Stomach smooth muscle (tissue), 2 donors: ENCODE measurements at regions not wholly inside any gene's neighbourhood (a gene's known extent, or its start where the extent isn't known, plus 50 kb on each side); places are given as distances from the start of the nearest gene placed in this dataset.
"Not testable (repeated sequence)": the region's sequence is repeated elsewhere in the genome, so short reads cannot be mapped to it uniquely, and the experiment has no call there.

Experiments
- H3K27ac ChIP-seq: one replicate; pipeline ENCODE4 v1.7.0; 2013; ENCODE audit warnings: mild to moderate bottlenecking, low read length, inconsistent platforms
- H3K27me3 ChIP-seq, 2 donors: one replicate each; pipeline ENCODE4 v1.7.0; 2013; ENCODE audit warnings: low read length in 2 of 2; ENCODE audit not compliant: insufficient read depth in 2 of 2, control insufficient read depth in 1 of 2
- H3K36me3 ChIP-seq, 2 donors: one replicate each; pipeline ENCODE4 v1.7.0; 2013; ENCODE audit warnings: low read length in 2 of 2; ENCODE audit not compliant: control insufficient read depth in 2 of 2, insufficient read depth in 2 of 2
- H3K4me1 ChIP-seq: one replicate; pipeline ENCODE4 v1.7.0; 2013; ENCODE audit warnings: low read length; ENCODE audit not compliant: control insufficient read depth, insufficient read depth
- H3K4me3 ChIP-seq, 2 donors: one replicate each; pipeline ENCODE4 v1.7.0; 2013; ENCODE audit warnings: low read length in 2 of 2
- H3K9ac ChIP-seq, 2 donors: one replicate each; pipeline ENCODE4 v1.7.0; 2013; ENCODE audit warnings: low read length in 2 of 2, mild to moderate bottlenecking in 1 of 2
- H3K9me3 ChIP-seq, 2 donors: one replicate each; pipeline ENCODE4 v1.7.0; 2013; ENCODE audit warnings: low read length in 2 of 2; ENCODE audit not compliant: control insufficient read depth in 2 of 2
- donor health status: healthy.
- donor health status: Pancreatic carcinoma.

GRCh38 chr6:105726902-105727655, 324.2 kb upstream of the PREP start:
- Histone ChIP-seq H3K27ac (no peak overlapping the region), H3K9me3 (no peaks in the 10 kb centered on the region), H3K27me3 (no peaks in the 10 kb centered on the region), H3K4me3 (no peak overlapping the region), H3K36me3 (no peaks in the 10 kb centered on the region), H3K4me1 (no peaks in the 10 kb centered on the region), H3K9ac (no peak overlapping the region)

GRCh38 chr6:105714846-105715245, 312.0 kb upstream of the PREP start:
- Histone ChIP-seq H3K9me3 (no peaks in the 10 kb centered on the region), H3K4me3 (no peak overlapping the region), H3K36me3 (no peaks in the 10 kb centered on the region), H3K27ac (no peak overlapping the region), H3K27me3 (no peaks in the 10 kb centered on the region), H3K9ac (no peak overlapping the region), H3K4me1 (no peaks in the 10 kb centered on the region)

GRCh38 chr6:105713474-105714118, 310.7 kb upstream of the PREP start:
- no peaks in the 10 kb centered on the region for H3K27me3 ChIP-seq
- no peaks in the 10 kb centered on the region for H3K36me3 ChIP-seq
- H3K9me3 ChIP-seq, result no peaks in the 10 kb centered on the region
- no peak overlapping the region for H3K4me3 ChIP-seq
- no peaks in the 10 kb centered on the region for H3K4me1 ChIP-seq
- H3K9ac ChIP-seq, result no peak overlapping the region
- H3K27ac ChIP-seq, result no peak overlapping the region

GRCh38 chr6:105711216-105711615, 308.3 kb upstream of the PREP start:
- H3K27me3 ChIP-seq, result no peaks in the 10 kb centered on the region
- no peak overlapping the region for H3K9ac ChIP-seq
- H3K36me3 ChIP-seq, result no peaks in the 10 kb centered on the region
- no peak overlapping the region for H3K27ac ChIP-seq
- no peak overlapping the region for H3K4me3 ChIP-seq
- no peaks in the 10 kb centered on the region for H3K9me3 ChIP-seq
- H3K4me1 ChIP-seq, result no peaks in the 10 kb centered on the region

- H3K36me3 ChIP-seq, result no peaks in the 10 kb centered on the region
- no peaks in the 10 kb centered on the region for H3K4me1 ChIP-seq
- no peaks in the 10 kb centered on the region for H3K9me3 ChIP-seq
- H3K4me3 ChIP-seq, result no peak overlapping the region
- no peaks in the 10 kb centered on the region for H3K27me3 ChIP-seq
- H3K9ac ChIP-seq, result no peak overlapping the region
- H3K27ac ChIP-seq, result no peak overlapping the region
Measured at GRCh38 chr6:105705608-105706007, 302.7 kb upstream of the PREP start.

GRCh38 chr6:105695461-105695860, 292.6 kb upstream of the PREP start:
- no peaks in the 10 kb centered on the region for H3K36me3 ChIP-seq
- no peak overlapping the region for H3K9ac ChIP-seq
- no peak overlapping the region for H3K4me3 ChIP-seq
- no peaks in the 10 kb centered on the region for H3K27me3 ChIP-seq
- no peak overlapping the region for H3K27ac ChIP-seq
- H3K4me1 ChIP-seq, result no peaks in the 10 kb centered on the region
- no peaks in the 10 kb centered on the region for H3K9me3 ChIP-seq

- Histone ChIP-seq H3K27me3 (no peaks in the 10 kb centered on the region), H3K4me3 (no peak overlapping the region), H3K4me1 (no peaks in the 10 kb centered on the region), H3K9me3 (peaks cover 0 to 2% of the 10 kb centered on the region in 2 donors), H3K36me3 (no peaks in the 10 kb centered on the region), H3K27ac (no peak overlapping the region), H3K9ac (no peak overlapping the region)
Measured at GRCh38 chr6:105692613-105693215, 289.8 kb upstream of the PREP start.

- Histone ChIP-seq H3K36me3 (no peaks in the 10 kb centered on the region), H3K9me3 (peaks cover 2 to 4% of the 10 kb centered on the region in 2 donors)
Measured at GRCh38 chr6:105691971-105692370, 289.1 kb upstream of the PREP start.

GRCh38 chr6:105691081-105691480, 288.2 kb upstream of the PREP start:
- Histone ChIP-seq H3K9me3 (peaks cover 2 to 7% of the 10 kb centered on the region in 2 donors), H3K4me1 (no peaks in the 10 kb centered on the region), H3K27ac (no peak overlapping the region), H3K4me3 (no peak overlapping the region), H3K9ac (no peak overlapping the region), H3K36me3 (no peaks in the 10 kb centered on the region), H3K27me3 (no peaks in the 10 kb centered on the region)

More at GRCh38 chr6:105691971-105692370, 289.1 kb upstream of the PREP start:
- Histone ChIP-seq H3K4me3 (no peak overlapping the region), H3K27ac (no peak overlapping the region), H3K9ac (no peak overlapping the region), H3K4me1 (no peaks in the 10 kb centered on the region), H3K27me3 (no peaks in the 10 kb centered on the region)

- H3K27ac ChIP-seq, result no peak overlapping the region
Measured at GRCh38 chr6:105688573-105688972, 285.7 kb upstream of the PREP start.

GRCh38 chr6:105686793-105687192, 283.9 kb upstream of the PREP start:
- not testable (repeated sequence) for H3K27ac ChIP-seq, H3K27me3 ChIP-seq, H3K9ac ChIP-seq, H3K4me1 ChIP-seq, H3K36me3 ChIP-seq, H3K4me3 ChIP-seq, H3K9me3 ChIP-seq

More at GRCh38 chr6:105688573-105688972, 285.7 kb upstream of the PREP start:
- Histone ChIP-seq H3K27me3 (no peaks in the 10 kb centered on the region), H3K9ac (no peak overlapping the region), H3K36me3 (no peaks in the 10 kb centered on the region), H3K4me3 (no peak overlapping the region), H3K9me3 (peaks cover 2 to 7% of the 10 kb centered on the region in 2 donors), H3K4me1 (no peaks in the 10 kb centered on the region)
